ENCODE measurements at regions not wholly inside any gene's neighbourhood (a gene's known extent, or its start where the extent isn't known, plus 50 kb on each side); places are given as distances from the start of the nearest gene placed in this dataset.
A peak's percentile ranks its signal among the peaks of the same experiment; 100 is the strongest.

- in situ Hi-C loops (cut with HindIII; ENCODE audit: extremely low pct_ligation_motif_present, low pct_unique_long_range_greater_than_20kb) (no loop called here), intact Hi-C loops (cut with micrococcal nuclease; ENCODE audit: unreplicated experiment) (no loop called here)
- H3K4me2 ChIP-seq (ENCODE audit: low read depth, low read length), result no peak overlapping the region
- CTCF ChIA-PET (ENCODE audit: low intra/inter-chr PET ratio, low total read pairs), result no interaction called here
- H3K4me3 ChIP-seq (replicated peaks in 1 of 3; ENCODE audit: insufficient read depth in 1 of 3, low read depth in 2 of 3, low read length in 3 of 3), result no peak overlapping the region
- H3K9ac ChIP-seq (ENCODE audit: insufficient read depth, low read depth, low read length), result no peak overlapping the region
- H3K79me2 ChIP-seq (ENCODE audit: insufficient read depth, low read length), result no peaks in the 10 kb centered on the region
- no peaks in the 10 kb centered on the region for H4K20me1 ChIP-seq (ENCODE audit: insufficient read depth, low read length)
- POLR2A ChIA-PET, result interaction anchor here (2.2 kb wide), 1 partner anchor 27 kb away, joined by 7 read pairs; no protein-coding TSS in a partner anchor
- no peak for FAIRE-seq
- DNase-seq (ENCODE audit: low spot score), result no peak
- no TSS peak for BruUV-seq (replicated peaks)
- no peak for ATAC-seq
- H2AFZ ChIP-seq (ENCODE audit: low read length), result no peak overlapping the region
- H3K9me3 ChIP-seq (ENCODE audit: low read length), result peaks cover 20% of the 10 kb centered on the region
- H3K36me3 ChIP-seq (replicated peaks in 1 of 2; ENCODE audit: control insufficient read depth in 1 of 2, insufficient read depth in 2 of 2, low read length in 2 of 2), result no peaks in the 10 kb centered on the region
- peaks cover 0 to 3% of the 10 kb centered on the region in 2 experiments; a peak in 1 of 5 replicates for H3K27me3 ChIP-seq (ENCODE audit: control insufficient read depth in 1 of 2, insufficient read depth in 2 of 2, low read length in 2 of 2)
- WGBS (ENCODE audit: low lambda C conversion rate), result 32% methylated on average over 3 of the region's 3 CpGs
- peaks cover 21% of the 10 kb centered on the region for H3K4me1 ChIP-seq (ENCODE audit: insufficient read depth, low read length)
- H3K27ac ChIP-seq (ENCODE audit: extremely low read length, insufficient read depth, low read length), result no peak overlapping the region
- TF ChIP-seq HNRNPL (IDR thresholded peaks at IDR 0.05; ENCODE audit: low read depth, low read length) (no peak), ZNF749 (CRISPR knock-in tag; IDR thresholded peaks at IDR 0.05; ENCODE audit: borderline replicate concordance) (no peak), ZNF337 (CRISPR knock-in tag; IDR thresholded peaks at IDR 0.05; ENCODE audit: borderline replicate concordance, low read depth) (no peak), RFXAP (CRISPR knock-in tag; IDR thresholded peaks at IDR 0.05; ENCODE audit: borderline replicate concordance) (no peak), ZNF282 (IDR thresholded peaks at IDR 0.05; ENCODE audit: partially characterized antibody) (no peak), CHD4 (IDR thresholded peaks at IDR 0.05; ENCODE audit: borderline replicate concordance, low read length) (no peak), RAD51 (IDR thresholded peaks at IDR 0.05; ENCODE audit: borderline replicate concordance) (peak; percentile 60; the same call in 1 of the 2 replicates), ZBTB40 (IDR thresholded peaks at IDR 0.05) (no peak), ZBTB40 (CRISPR knock-in tag; IDR thresholded peaks at IDR 0.05) (no peak), ZNF562 (CRISPR knock-in tag; IDR thresholded peaks at IDR 0.05; ENCODE audit: borderline replicate concordance) (peak; percentile 78; the same call in 1 of the 2 replicates), SOX13 (IDR thresholded peaks at IDR 0.05) (no peak), SOX13 (CRISPR knock-in tag; conservative IDR thresholded peaks at IDR 0.05 in 1 of 2, IDR thresholded peaks at IDR 0.05 in 1 of 2) (no peak), PPARG (CRISPR knock-in tag; conservative IDR thresholded peaks at IDR 0.05) (no peak), AGO2 (optimal IDR thresholded peaks at IDR 0.05; ENCODE audit: low read depth, low read length) (no peak), FOSL2 (CRISPR knock-in tag; IDR thresholded peaks at IDR 0.05) (peak; percentile 90), NFE2 (CRISPR knock-in tag; IDR thresholded peaks at IDR 0.05) (no peak), KLF12 (CRISPR knock-in tag; IDR thresholded peaks at IDR 0.05; ENCODE audit: borderline replicate concordance) (no peak), U2AF1 (optimal IDR thresholded peaks at IDR 0.05; ENCODE audit: low read depth, low read length) (no peak), REPIN1 (CRISPR knock-in tag; IDR thresholded peaks at IDR 0.05; ENCODE audit: borderline replicate concordance, low read depth) (no peak)
These were observed 245.4 kb upstream of the DIO3 start for GRCh38 chr14:101315802-101316296.
